Prostate gland (tissue), 2 donors: ENCODE measurements at regions not wholly inside any gene's neighbourhood (a gene's known extent, or its start where the extent isn't known, plus 50 kb on each side); places are given as distances from the start of the nearest gene placed in this dataset.

Experiments used
- POLR2A ChIP-seq: fragments of 450-650 bp; IDR thresholded peaks from one replicate; pipeline ENCODE4 v1.6.1; 2016; ENCODE audit warnings: antibody characterized with exemption, mild to moderate bottlenecking
- POLR2AphosphoS5 ChIP-seq: sonication (generic); formaldehyde crosslinking; IDR thresholded peaks from one replicate; pipeline ENCODE4 v1.6.1; 2017; ENCODE audit warnings: antibody characterized with exemption
- TF ChIP-seq, protein P1 (sequence below), 4 experiments: fragments of 200-600 bp in 2 of 4; fragments of 450-650 bp in 2 of 4; sonication (generic) in 2 of 4; IDR thresholded peaks; 1 replicate in 3 of 4; 2 replicates in 1 of 4; pipeline ENCODE4 v1.5.1; 2016 to 2019; ENCODE audit warnings: antibody characterized with exemption in 4 of 4, mild to moderate bottlenecking in 2 of 4, moderate library complexity in 2 of 4

- TF ChIP-seq POLR2AphosphoS5 (no peak), POLR2A (no peak)
- TF ChIP-seq, protein P1, sequence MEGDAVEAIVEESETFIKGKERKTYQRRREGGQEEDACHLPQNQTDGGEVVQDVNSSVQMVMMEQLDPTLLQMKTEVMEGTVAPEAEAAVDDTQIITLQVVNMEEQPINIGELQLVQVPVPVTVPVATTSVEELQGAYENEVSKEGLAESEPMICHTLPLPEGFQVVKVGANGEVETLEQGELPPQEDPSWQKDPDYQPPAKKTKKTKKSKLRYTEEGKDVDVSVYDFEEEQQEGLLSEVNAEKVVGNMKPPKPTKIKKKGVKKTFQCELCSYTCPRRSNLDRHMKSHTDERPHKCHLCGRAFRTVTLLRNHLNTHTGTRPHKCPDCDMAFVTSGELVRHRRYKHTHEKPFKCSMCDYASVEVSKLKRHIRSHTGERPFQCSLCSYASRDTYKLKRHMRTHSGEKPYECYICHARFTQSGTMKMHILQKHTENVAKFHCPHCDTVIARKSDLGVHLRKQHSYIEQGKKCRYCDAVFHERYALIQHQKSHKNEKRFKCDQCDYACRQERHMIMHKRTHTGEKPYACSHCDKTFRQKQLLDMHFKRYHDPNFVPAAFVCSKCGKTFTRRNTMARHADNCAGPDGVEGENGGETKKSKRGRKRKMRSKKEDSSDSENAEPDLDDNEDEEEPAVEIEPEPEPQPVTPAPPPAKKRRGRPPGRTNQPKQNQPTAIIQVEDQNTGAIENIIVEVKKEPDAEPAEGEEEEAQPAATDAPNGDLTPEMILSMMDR (IDR thresholded peaks at IDR 0.05) = no peak
Measured at GRCh38 chr2:145524303-145524702, 1004.4 kb upstream of the ZEB2 start.
